CD4-positive, alpha-beta T cell treated with Interleukin-17A for 4 hours (primary cell): ENCODE measurements at regions not wholly inside any gene's neighbourhood (a gene's known extent, or its start where the extent isn't known, plus 50 kb on each side); places are given as distances from the start of the nearest gene placed in this dataset.
"Not testable (repeated sequence)": the region's sequence is repeated elsewhere in the genome, so short reads cannot be mapped to it uniquely, and the experiment has no call there.

Source experiments
- DNase-seq: peaks from one replicate; pipeline ENCODE4 v3.0.0-alpha.2; 2020; ENCODE audit warnings: mixed read lengths

DNA sequence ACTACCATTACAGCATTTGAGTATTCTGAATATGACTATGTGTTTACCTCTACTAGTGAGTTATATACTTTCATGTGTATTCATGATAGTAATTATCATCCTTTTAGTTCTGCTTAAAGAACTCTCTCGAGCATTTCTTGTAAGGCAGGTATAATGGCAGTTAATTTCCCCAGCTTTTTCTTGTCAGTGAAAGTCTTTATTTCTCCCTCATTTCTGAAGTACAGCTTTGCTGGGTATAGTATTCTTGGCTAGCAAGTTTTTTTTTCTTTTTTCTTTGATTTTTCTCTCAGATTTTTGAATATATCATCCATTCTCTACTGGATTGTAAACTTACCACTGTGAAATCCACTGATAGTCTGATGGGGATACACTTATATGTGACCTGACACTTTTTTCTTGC lies 165.9 kb upstream of the ARHGAP5 start:
- no peak for DNase-seq

DNA sequence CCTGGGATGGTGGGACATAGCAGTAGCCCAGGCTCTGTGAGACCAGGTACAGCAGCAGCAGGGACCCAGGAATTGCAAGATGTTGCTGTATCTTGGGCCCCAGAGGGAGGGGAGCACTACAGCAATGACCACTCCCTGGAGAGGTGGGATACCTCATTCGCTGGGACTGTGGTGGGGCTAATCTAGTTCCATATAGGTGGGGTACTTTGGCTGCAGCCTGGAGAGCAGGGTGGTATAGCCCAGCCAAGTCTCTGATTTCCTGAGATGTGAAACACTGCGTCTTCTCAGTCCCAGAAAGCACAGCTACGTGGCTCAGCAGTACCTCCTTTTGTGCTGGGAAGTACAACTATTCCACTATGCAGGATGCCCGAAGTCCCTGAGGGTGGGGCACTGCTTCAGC lies 163.7 kb upstream of the ARHGAP5 start:
- no peak for DNase-seq

DNA sequence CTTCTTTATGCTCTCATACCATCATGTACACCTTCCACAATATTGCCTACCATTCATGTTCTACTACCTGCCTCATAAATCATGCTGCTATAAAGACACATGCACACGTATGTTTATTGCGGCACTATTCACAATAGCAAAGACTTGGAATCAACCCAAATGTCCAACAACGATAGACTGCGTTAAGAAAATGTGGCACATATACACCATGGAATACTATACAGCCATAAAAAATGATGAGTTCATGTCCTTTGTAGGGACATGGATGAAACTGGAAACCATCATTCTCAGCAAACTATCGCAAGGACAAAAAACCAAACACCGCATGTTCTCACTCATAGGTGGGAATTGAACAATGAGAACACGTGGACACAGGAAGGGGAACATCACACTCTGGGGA lies 158.8 kb upstream of the ARHGAP5 start:
- not testable (repeated sequence) for DNase-seq

DNA sequence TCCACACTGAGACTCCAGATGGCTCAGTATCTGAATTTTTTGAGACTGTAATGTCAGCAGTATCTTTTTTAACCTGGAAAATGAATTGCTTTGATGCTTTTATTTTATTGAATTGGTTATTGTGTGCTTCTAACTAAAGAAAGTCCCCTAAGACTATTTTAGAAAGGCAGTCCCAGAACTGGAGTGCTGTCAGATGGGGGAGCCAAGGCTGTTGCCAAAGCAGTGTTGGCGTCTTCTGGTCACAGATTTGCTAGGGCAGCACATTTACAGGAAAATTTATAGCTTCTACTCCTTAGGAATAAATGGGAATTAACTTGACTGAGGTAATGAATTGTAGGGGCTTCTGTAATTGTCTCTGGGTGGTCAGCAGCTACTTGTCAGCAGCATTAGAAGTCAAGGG lies 157.1 kb upstream of the ARHGAP5 start:
- DNase-seq: no peak

DNA sequence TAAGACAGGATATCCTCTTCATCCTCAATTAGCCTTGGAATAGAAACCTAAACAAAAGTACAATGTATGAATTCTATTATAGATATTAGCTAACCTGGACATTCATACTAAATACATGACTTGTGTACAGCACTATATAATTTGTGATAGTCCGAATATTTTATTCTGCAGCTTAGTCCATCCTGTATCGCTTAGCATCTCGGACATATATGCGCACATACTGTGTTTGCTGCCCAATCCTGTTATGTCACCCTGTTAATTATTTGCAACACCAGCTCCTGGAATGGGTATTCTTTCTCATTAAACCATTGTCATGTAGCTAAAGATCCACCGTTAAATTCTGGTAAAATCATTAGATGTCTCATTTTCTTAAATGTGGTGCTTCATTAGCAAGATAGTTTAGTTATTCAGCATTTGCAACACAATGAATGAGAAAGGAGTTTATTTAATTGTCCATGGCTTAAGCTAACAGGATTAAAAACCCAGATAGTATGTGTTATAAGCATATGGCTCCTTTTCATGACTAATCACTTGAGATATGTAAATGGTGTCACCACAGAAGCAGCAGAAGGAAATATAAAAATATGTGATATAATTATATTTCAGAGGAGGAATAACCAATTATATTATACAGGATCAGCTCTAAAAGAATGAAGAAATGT lies 156.0 kb upstream of the ARHGAP5 start:
- DNase-seq: no peak

DNA sequence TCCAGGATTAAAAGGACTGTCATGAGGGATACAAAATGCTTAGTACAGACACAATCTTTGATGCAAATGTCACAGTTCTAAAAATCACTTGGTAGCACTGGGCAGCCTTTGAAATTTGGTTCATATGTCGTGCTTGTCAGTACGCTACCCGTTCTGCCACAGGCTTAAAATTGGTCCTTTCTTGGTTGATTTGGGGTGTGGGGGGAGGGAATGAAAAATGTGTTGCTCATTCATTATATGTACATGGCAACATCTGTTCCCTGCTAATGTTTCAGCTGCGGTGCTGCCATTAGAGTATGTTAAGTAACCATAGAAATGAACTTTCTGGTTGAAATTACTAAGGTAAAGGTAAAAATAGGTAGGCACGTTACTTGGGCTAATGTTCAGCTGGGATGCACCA lies 155.4 kb upstream of the ARHGAP5 start:
- no peak for DNase-seq

DNA sequence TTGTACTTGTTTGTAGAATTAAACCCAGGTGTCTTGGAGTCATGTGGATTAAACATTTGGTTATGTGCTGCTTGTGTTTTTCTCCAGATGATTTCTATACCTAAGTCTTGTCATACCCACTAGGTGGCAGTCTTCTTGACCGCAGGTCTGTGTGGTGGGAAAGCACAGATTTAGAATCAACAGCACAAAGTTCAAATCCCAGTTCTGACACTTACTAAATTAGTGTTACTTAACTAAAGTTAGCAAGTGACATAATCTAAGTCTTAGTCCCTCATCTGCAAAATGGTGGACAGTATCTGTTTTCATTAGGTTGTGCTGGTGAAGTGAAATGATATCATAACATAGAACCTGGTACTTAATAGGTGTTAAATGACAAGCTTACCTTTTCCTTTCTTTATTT lies 151.0 kb upstream of the ARHGAP5 start:
- peak; percentile 34 for DNase-seq

DNA sequence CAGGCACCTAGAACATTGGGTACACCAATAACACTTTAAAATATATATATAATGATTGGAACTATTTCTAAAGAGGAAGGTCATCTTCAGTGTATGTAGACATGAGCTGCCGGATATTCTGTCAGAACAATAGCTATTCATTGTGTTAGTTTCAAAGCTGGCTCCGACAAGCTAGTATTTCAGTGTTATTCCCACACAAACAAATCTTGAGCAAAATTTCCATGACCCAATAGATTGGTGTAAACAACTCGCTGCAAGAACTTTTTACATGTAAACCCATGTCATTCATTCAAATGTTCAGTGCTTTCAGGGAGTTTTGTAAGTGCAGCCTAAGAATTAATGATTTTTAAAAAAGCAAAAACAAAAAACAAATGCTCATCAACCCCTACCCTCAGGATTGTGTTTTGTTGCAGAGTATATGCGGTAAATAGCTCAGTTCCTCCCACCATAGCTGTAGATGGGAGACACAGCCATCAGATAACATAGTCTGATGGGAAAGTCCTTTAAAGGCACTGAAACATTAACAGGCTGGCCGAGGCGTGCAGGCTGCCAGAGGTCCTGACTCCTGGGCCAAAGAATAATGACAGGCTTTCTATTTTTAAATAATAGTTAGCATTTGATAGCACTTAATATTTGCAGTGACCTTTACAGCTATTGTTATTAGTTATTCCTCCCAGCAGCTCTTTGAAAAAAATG lies 150.3 kb upstream of the ARHGAP5 start:
- DNase-seq: no peak

DNA sequence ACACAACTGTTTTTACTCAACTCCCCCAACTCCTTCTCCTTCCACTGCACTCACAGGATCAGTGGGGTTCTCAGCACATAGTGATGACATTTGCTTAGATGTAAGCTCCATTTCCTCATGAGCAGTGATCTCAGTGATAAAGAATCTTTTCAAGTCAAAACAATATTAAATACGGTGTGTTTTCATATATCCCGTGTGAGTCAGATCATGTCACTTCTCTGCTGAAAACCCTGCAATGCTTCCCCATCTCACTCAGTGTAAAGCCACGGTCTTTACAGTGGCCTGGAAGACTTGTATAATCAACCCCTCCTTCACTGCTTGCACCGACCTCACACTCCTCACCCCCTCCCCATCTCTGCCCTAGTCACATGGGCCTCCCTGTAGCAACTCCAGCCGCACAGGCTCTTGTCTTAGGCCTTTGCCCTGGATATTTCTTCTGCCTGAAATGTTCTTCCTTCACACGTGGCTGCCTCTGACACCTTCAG lies 149.7 kb upstream of the ARHGAP5 start:
- peak; percentile 22 for DNase-seq

DNA sequence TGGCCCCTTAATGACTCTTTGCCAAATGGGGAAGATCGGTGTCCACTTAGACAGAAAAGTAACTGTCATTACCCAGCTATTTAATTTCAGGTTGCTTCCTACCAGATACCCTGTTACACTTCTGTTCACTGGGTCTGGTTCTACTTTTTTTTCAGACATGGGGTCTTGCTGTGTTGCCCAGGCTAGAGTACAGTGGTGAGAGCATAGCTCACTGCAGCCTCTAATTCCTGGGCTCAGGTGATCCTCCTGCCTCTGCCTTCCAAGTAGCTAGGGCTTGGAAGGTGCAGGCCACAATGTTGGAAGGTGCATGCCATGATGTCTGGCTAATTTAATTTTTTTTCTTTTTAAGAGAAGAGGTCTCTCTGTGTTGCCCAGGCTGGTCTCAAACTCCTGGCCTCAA lies 147.0 kb upstream of the ARHGAP5 start:
- DNase-seq: no peak

DNA sequence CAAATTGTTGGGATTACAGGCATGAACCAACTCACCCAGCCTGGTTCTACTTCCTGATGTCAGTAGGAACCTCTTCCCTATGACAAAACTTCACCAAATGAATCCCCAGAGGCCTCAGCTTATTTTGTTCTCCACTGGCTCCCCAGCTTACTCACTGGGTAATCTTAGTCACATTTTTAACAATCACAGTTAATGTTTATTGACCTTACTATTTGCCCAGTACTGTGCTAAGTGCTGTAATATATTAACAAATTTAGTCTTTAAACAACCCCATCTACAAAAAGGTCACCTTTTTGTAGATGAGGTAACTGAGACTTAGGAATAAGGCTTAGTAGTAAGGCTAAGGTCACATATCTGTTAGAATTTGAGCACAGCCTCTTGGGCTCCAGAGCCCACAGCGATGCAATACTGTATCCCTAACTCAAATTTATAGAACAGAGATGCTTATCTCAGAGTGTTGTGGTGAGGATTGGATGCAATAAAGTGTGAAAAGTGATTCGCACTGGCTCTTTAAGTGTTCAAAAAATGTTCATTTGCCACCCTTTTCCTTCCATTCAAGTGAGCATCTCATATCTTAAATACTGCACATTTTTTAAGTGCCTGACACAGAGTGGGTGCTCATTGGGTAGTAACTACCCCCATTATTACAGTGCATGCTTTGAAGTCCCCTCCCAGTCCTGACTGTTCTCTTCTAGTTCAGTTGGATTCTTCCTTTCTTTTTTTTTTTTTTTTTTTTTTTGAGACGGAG lies 146.4 kb upstream of the ARHGAP5 start:
- DNase-seq: no peak

DNA sequence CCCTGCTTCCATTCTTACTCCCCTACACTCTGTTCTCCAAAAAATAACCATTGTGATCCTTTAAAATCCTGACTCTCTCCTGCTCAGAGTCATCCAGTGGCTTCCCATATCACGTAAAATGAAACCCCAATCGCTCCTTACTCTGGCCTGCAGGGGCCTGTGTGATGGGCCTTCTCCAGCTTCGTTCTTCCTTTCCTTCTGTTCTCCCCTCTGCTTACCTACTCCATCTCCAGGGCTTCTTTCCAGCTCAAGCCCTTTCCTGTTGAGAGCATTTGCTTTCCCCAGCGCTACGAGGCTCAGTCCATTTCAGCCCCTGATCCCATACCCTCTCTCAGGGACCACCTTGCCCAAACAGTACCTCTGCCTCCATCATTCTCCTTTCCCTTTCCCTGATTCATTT lies 144.4 kb upstream of the ARHGAP5 start:
- DNase-seq: no peak

DNA sequence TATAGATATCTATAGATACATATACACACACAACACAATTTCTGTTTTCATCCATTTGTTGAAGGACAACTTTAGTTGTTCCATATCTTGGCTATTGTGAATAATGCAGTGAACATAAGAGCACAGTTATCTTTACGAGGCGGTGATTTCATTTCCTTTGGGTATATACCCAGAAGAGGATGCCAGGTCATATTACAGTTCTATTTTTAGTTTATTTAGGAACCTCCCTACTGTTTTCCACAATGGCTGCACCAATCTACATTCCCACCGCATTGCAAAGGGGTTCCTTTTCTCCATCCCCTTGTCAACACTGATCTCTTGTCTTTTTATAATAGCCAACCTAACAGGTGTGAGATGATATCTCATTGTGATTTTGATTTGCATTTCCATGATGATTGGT lies 143.4 kb upstream of the ARHGAP5 start:
- no peak for DNase-seq

DNA sequence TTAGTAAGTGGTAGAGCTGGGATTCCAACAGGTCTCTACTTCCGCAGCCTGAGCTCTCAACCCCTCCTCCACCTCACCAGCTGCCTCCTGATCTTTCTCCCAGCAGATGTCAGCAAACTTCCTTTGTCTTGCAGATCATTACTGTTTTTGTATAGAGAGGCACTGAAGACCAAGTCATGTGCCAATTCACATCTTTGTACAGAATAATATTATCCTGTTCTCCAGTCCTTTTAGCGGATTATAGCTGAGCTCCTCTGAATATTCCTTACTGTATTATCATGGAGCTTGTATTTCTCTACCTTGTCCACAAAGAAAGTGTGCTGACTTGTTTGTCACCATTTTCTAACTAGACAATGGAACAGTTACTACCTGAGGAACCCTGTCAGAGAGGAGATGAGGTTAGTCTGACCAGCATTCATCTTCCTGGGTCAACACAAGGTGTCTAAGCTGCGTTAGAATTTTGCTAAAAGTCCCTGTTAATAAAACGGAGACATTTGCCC lies 142.3 kb upstream of the ARHGAP5 start:
- peak; percentile 45 for DNase-seq

DNA sequence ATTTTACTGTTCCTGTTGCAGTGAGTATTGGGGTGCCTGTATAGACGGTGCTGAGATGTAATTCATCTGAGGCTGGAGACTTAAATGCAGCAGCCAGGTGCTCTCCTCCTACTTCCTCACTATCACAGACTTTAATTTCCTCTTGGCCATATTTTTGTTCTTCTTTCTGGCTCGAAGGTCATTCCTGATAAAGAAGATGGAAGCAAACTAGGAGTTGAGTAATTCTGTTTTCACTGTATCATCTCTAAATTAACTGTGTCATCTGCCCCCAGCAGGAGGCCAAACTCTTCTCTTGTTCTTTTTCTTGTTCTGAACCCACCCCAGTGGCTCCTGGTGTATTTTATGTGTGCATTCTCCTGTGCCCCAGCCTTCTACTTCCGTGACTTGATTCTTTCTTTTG lies 141.7 kb upstream of the ARHGAP5 start:
- no peak for DNase-seq

DNA sequence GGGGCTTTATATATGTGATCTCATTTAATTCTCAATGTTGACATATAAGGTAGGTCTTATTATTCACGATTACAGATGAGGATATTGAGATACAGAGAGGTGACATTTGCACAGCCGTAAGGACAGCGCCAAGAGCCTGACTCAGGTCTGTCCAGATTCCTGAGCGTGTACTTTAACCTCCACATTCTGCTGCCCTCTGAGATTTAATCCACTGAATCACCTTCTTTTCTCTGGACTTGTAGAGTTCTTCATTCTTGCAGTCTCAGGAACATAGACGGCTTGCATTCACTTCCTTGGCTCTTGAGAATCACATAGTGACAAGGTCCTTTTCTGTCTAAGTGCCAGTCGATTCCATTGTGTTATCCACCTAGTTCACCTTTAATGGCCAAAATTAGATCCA lies 141.0 kb upstream of the ARHGAP5 start:
- DNase-seq: no peak

DNA sequence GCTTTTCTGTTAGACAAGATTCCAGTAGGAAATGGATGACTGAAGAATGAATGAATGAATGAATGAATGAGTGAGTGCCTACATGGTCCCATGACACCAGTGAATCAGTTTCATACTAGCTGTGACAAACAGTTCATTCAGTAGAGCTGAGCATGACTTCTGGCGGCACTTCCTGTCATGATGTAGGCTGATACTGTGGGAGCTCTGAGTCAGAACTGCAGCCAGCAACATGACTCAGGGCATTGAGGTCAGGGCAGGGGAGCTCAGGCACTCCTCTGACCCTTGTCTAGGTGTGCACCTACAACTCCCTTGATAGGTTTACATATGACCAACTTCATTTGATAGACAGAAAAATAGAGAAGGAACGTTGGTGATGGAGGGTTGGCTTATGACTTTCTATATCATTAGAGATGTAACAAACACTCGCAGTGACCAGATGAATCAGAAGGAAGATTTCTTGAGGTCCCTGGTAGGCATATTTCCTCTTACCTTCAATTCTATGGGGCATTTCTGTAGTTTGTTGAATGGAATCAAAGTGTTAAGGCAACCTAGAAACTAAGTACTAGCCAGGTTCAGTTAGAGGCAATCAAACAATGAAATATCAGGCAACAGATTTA lies 139.3 kb upstream of the ARHGAP5 start:
- DNase-seq: peak; percentile 71

DNA sequence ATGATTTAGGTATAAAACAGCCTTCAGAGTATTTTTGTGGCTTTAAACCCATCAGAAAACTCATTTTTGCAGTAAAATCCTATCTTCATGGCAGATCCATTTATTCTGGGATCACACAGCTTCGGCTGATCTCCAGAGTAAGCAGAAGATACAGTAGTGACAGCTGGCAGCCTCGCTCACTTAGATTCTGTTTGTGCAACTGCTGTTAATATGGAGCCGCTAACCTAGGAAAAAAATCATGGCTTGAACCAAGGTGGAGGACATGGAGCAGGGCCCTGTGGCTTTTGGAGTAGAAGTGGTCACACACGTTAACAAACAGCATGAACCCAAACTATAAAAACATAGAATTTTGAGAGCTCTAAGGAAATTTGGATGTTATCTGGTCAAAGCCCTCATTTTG lies 137.2 kb upstream of the ARHGAP5 start:
- no peak for DNase-seq

DNA sequence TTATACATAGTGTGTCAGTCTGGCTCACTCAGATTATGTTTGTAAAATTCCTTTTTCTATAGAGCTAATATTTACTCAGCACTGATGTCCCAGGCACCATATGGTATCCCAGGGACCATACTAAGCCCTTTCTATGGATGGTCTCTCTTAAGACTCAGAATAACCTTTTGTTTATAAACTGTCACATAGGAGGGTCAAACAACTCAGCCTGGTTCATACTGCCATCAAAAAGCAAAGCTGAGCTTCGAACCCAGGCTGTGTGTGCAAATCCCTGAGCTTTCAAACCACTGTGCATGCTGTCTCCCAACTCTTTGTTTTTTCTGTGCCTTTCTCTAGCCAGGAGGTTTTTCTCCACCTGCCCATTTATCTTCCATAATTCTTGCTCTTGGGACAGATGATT lies 135.6 kb upstream of the ARHGAP5 start:
- no peak for DNase-seq

DNA sequence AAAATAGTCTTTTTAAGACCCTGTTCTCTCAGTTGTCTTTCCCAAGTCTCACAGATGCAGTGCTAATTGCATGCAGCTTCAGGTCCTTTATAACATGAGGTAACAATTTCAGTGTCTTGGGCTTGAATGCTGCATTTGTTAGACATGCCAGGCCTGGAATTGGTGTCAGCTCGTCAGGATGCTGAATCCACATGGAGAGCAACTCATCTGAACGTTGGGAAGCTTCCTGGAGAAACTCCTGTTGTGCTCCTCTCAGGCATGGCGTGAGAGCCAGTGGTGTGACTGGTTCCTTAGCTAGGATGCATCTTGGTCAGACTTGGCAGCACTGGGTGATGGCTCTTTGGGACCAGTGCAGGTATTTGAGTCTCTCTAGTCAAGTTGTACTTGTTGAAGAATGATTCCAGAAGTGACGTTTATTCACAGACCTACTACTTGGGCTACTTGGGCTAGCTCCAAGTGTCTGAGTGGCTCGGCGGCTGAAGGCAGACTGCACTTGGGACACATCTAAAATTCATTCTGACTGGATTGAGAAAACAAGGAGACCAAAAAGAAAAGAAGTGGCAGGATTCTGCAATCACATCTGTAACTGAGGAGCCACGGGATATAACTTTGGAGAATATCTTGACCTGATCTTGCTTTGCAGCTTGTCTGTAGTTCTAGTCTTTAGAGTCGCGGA lies 134.8 kb upstream of the ARHGAP5 start:
- DNase-seq: no peak

DNA sequence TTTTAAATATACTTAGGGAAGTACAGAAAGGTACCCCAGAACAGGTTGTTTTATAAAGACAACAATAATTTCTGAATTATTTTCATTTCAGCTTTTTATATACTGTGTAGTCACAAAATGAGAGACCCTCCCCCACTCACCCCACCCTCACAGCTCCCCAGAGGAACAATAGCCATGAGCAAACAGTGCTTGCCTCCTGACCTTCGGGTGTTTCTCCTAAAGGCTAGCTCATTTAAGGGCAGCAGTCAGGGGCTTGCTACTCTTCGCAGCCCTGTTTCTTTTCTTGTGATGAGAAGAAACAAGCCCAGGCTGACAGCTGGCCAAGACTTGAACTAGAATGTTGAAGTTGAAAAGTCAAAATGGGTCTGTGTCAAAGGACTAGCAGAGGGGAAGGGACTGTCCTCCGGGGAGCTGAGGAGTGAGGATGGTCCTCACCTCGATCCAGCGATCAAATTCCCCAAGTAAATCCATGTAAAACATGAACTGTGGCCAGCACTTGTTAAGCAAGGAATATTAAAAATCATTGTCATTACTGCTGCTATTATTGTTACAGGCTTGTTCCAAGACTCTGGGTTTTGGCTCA lies 133.8 kb upstream of the ARHGAP5 start:
- DNase-seq: no peak

DNA sequence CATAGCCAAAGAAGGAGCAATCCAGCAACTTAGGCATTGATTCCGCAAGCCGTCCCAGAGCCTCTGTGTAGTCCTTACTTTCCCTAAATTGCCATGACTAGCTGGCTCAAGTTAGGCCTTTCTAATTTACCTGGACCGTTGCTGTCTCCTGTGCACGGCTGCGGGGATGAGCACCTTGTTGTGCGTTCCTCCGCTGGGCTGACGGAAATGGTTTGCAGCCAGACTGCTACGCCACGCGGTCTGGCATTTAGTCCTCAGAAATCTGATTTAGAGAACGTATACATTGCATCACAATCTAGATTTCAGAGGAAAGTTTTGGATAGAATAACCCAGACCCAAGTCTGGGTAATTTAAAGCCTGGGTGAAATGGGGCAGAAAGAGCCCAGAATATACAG lies 133.2 kb upstream of the ARHGAP5 start:
- no peak for DNase-seq
